Bone marrow (tissue), 2 donors: ENCODE measurements at regions not wholly inside any gene's neighbourhood (a gene's known extent, or its start where the extent isn't known, plus 50 kb on each side); places are given as distances from the start of the nearest gene placed in this dataset.
"Not testable (repeated sequence)": the region's sequence is repeated elsewhere in the genome, so short reads cannot be mapped to it uniquely, and the experiment has no call there.

Source experiments
- DNase-seq, 2 donors: peaks; one replicate each; lab custom pipeline; 2025; lab: John Stamatoyannopoulos, UW

DNA sequence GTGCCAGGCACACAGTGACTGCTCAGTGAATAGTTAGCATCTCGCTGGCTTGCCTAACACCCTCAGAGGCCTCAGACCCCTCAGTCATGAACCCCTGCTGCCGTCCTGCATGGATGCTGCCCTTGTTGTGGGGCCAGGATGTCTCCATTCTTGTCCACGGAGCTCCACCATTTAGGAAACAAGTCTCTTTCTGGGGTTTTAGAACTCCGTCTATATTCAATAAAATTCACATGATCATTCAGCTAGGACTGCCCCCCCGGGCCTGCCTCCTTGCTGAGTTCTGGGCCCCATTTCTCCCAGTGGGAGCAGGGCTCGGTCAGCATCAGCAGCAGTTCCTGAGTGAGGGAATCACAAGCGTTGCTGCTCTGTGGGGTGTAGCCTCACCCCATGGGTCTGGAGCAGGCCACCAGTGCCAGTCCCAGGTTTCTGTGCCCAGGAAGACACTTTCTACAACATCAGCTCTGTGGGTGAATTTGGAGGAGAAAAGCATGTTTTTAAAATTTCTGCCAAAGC, 134.1 kb downstream of the RHOU start:
- DNase-seq, result no peak

GRCh38 chr1:228870041-228870713, 134.9 kb downstream of the RHOU start:
- DNase-seq, result no peak

DNA sequence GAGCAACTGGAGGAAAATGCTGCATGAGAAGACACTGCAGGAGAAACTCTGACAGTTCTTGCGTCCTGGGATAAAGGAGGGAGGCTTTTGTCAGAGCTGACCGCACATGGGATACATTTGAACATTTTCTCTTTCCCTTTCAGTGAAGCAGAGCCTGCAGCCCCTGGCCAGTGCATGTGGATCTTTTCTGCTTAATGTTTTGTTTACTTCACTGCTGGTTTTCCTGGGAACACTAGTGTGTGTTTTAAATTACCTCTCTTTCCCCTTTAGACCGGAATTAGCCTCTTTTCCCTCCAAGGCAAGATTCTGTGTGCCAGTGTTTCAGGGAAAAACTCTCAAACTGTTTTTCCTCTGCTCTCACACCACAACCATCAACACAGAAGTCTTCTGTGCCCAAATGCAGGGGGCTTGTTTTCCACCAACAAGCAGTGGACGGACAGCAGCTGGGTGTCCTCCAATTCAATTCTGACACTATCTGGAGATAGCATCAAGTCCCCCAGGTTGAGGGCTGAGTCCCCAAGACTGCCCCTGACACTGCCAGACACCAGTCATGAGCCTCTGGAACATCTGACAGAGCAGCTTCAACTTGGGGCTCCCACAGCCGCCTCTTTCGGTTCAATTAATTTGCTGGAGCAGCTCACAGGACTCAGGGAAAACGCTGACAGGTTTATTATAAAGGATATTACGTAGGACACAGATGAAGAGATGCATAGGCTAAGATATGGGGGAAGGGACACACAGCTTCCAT, 136.2 kb downstream of the RHOU start:
- no peak for DNase-seq

- DNase-seq, result no peak
Observed at GRCh38 chr1:228872080-228872479, 136.8 kb downstream of the RHOU start.

GRCh38 chr1:228873709-228874108, 138.4 kb downstream of the RHOU start:
- DNase-seq, result no peak

DNA sequence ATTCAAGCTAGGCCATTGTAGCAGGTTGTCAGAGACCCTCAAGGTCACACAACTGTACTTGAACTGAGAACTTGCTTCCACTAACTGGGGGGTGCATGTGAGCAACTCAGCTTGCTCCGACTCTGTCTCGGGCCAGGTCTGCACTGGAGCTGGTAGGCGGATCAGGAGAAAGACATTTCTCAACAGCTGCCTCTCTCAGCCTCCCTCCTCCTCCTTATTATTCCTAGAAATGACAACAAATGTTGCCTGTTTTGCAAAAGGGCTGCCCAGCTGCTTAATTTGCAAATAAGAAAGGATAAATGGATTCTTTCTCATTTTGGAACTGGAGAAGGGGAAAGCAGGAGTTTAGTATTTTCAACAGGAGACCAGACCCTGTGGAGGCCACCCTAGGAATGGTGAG, 140.5 kb downstream of the RHOU start:
- DNase-seq, result no peak

GRCh38 chr1:228876187-228876586, 140.9 kb downstream of the RHOU start:
- DNase-seq, result no peak

GRCh38 chr1:228879164-228879563, 143.9 kb downstream of the RHOU start:
- no peak for DNase-seq

GRCh38 chr1:228882041-228882770, 146.9 kb downstream of the RHOU start:
- no peak for DNase-seq

GRCh38 chr1:228882771-228883450, 147.6 kb downstream of the RHOU start:
- DNase-seq, result no peak

DNA sequence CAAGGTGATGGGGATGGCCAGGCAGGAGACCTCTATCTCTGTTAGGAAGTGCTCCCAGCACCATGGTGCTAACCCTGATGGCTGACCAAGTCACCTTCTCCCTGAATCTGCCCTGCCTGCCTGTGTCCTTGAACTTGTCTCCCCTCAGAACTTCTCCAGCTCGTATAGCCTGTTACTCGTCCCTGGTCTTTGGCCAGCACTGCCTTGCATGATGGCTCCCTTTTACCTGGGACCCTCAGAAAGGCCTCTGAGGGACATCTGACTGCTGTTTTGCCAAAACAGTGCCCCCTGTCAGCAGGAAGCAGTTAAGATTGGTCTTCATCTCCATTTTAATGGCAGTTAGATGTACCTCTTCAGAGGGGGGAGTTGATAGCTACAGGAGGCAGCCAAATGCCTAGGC, 148.3 kb downstream of the RHOU start:
- no peak for DNase-seq

- DNase-seq, result no peak
Observed at GRCh38 chr1:228884196-228884595, 148.9 kb downstream of the RHOU start.

- no peak for DNase-seq
Observed at GRCh38 chr1:228884615-228885566, 149.6 kb downstream of the RHOU start.

DNA sequence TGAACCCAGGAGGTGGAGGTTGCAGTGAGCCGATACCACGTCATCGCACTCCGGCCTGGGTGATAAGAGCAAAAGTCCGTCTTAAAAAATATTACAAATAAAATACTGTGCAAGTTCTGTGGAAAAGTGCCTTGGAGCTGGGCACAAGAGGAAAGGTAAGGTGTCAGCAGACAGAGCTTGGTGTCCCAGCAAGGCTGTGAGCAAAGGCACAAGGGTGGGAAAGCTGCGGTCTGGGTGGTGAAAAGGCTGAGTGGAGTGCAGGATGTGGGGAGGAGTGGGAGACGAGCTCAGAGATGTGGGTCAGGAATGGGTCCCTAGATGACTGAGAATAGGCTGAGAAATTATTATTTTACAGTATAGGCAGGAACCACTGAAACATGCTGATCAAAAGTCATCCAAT, 150.6 kb downstream of the RHOU start:
- no peak for DNase-seq

DNA sequence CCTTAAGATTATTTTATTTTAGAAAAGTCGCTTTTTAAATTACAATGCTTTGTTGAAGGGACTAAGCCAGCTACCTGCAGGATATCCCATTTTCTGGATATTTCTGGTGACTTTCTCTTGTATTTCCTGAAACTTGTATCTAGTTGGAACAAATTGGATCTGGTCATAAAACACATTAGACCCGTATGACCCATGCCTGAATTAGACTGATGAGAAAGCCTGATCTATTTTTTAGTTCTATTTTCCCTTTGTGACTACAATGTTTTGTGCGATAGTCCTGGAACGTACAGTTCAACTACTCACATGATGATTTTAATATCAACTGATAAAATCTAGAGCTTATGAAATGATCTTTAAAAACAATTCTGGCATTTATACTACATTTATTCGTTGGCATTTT, 151.8 kb downstream of the RHOU start:
- DNase-seq, result no peak

DNA sequence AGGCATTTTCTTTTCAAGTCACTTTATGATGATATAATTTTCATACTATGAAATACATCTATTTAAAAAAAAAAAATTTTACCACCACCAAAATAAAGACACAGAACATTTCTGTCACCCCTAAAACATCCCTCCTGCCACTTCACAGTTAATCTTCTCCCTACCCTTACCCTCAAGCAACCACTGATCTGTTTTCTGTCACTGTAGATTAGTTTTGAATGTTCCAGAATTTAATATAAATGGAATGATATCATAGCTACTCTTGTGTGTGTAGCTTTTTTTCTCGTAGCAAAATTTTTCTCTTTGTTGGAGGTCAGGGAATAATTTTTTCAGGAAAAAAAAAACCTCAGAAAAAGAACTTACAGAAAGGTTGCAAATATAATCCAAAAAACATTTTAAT, 152.7 kb downstream of the RHOU start:
- DNase-seq, result no peak

DNA sequence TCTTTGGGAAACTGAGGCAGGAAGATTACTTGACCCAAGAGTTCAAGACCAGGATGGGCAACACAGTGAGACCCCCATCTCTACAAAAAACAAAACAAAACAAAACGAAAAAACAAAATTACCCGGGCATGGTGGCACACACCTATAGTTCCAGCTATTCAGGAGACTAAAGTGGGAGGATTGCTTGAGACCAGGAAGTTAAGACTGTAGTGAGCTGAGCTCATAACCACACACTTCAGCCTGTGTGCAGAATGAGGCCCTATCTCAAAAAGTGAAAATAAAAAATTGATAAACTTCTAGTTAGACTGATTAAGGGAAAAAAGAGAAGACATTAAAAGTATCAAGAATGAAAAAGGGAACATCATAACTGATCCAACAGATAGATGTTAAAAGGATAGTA, 154.0 kb downstream of the RHOU start:
- no peak for DNase-seq

DNA sequence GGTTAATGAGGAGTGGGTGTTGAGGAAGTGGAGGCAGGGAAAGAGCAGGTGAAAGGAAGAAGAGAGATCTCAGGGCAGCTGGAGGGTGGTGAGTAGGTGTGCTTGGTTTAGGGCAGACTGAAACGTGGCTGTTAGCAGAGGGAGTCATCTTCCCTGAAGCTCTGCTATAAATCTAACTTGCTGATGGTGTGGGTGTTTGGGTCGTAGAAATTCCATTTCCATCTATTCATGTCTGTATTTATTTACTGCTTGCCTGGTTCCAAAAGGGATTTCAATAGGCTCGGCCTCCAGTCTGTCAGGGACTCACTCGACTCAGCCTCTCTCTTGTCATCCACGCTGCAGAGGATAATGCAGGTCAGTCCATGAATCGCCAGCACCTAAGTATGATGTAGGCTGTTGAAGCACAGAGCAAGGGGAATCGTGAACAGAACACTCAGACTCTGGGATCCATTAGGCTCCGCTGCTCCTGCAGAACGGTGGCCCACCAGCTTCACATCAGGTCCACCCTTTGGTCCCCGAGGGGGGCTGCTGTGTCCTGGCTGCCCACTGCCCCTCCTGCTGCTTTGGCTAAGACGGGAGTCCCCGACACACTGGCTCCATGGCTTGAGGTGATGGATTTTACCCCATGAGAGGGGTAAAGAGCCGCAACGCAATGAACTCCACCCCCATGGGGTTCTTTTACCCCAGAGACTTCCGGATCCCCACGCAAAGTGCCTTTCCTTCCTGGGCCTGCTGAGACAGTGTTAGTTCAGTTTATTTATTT, 156.2 kb downstream of the RHOU start:
- DNase-seq, result no peak

DNA sequence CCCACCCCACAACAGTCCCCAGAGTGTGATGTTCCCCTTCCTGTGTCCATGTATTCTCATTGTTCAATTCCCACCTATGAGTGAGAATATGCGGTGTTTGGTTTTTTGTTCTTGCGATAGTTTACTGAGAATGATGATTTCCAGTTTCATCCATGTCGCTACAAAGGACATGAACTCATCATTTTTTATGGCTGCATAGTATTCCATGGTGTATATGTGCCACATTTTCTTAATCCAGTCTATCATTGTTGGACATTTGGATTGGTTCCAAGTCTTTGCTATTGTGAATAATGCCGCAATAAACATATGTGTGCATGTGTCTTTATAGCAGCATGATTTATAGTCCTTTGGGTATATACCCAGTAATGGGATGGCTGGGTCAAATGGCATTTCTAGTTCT, 156.9 kb downstream of the RHOU start:
- not testable (repeated sequence) for DNase-seq

DNA sequence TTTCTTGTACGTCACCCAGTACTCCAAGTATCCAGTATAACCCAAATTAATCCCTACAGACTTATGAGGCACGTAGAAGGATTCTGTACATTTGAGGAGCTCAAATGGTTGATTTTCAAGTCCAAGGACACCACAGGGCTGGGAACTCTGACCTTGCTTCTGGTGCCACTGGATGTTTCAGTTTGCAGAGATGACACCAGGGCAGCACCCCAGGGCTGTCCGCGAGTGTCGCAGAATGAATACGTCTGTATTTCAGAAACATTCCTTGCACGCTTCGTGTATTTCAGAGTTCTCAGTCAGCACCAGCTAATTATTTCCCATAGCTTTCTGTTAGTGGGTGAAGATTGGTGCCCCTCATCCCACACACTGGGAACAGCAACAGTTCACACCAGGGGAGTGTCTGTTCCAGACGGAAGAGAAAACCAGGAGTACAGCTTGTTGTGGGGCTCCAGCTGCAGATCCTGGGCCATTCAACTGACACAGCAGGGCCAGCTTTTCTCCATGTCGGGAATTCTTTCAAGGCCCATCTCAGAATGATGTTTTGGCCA, 159.2 kb downstream of the RHOU start:
- DNase-seq, result no peak
